ENCODE measurements at regions not wholly inside any gene's neighbourhood (a gene's known extent, or its start where the extent isn't known, plus 50 kb on each side); places are given as distances from the start of the nearest gene placed in this dataset.
A peak's percentile ranks its signal among the peaks of the same experiment; 100 is the strongest.

DNA sequence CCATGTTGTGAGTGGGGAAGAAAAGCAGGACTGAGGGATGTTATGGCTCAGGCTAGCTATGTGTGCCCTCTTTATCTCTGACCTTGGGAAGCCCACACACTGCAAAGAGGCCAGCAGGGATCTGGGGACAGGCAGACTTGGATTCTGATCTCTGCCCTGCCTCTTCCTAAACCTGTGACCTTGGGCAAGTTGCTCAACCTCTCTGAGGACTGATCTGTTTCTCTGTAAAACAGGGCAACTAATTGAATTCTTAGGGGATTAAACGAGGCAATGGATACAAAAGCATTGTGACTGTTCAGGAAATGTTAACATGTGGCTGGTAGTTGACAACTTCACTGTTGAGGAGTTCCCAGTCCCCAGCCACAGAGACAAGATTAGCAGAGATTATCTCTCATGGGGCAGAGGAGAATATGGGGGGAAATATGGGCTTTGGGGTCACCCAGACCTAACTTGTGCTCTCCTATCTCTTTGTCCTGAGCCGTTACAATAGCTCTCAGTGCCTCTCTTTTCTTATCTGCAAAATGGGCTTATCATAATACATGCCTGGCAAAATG is 184.7 kb upstream of the GLI2 start (continued):
- TF ChIP-seq, protein P1, sequence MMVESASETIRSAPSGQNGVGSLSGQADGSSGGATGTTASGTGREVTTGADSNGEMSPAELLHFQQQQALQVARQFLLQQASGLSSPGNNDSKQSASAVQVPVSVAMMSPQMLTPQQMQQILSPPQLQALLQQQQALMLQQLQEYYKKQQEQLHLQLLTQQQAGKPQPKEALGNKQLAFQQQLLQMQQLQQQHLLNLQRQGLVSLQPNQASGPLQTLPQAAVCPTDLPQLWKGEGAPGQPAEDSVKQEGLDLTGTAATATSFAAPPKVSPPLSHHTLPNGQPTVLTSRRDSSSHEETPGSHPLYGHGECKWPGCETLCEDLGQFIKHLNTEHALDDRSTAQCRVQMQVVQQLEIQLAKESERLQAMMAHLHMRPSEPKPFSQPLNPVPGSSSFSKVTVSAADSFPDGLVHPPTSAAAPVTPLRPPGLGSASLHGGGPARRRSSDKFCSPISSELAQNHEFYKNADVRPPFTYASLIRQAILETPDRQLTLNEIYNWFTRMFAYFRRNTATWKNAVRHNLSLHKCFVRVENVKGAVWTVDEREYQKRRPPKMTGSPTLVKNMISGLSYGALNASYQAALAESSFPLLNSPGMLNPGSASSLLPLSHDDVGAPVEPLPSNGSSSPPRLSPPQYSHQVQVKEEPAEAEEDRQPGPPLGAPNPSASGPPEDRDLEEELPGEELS (CRISPR knock-in tag; IDR thresholded peaks at IDR 0.05): peak; percentile 91
- peak; percentile 57; the same call in 1 of the 2 replicates for TF ChIP-seq HMG20B (CRISPR knock-in tag; conservative IDR thresholded peaks at IDR 0.05)
- TF ChIP-seq ZNF816 (CRISPR knock-in tag; IDR thresholded peaks at IDR 0.05; ENCODE audit: borderline replicate concordance): no peak
- peak; percentile 62 for TF ChIP-seq ZFX (CRISPR knock-in tag; IDR thresholded peaks at IDR 0.05; ENCODE audit: low read depth)
- 0 out of 2 replicates have a peak, but pooled peaks have one; percentile 70 for TF ChIP-seq ZNF510 (CRISPR knock-in tag; IDR thresholded peaks at IDR 0.05; ENCODE audit: low read depth)
- peak; percentile 92 for TF ChIP-seq ZNF761 (CRISPR knock-in tag; conservative IDR thresholded peaks at IDR 0.05)
- peak; percentile 98 for TF ChIP-seq ZMYM3 (CRISPR knock-in tag; IDR thresholded peaks at IDR 0.05)
- TF ChIP-seq HNRNPK (IDR thresholded peaks at IDR 0.05; ENCODE audit: low read depth, low read length, poor library complexity, severe bottlenecking): no peak
- peak; percentile 48; the same call in 1 of the 2 replicates for TF ChIP-seq ZNF782 (CRISPR knock-in tag; IDR thresholded peaks at IDR 0.05; ENCODE audit: borderline replicate concordance)
- TF ChIP-seq PRPF4 (IDR thresholded peaks at IDR 0.05; ENCODE audit: low read depth, low read length, poor library complexity, severe bottlenecking): no peak
- TF ChIP-seq POLR2AphosphoS2 (IDR thresholded peaks at IDR 0.05; ENCODE audit: low read depth, low read length): no peak
- TF ChIP-seq KLF12 (CRISPR knock-in tag; IDR thresholded peaks at IDR 0.05; ENCODE audit: borderline replicate concordance): no peak
- TF ChIP-seq, protein P2, sequence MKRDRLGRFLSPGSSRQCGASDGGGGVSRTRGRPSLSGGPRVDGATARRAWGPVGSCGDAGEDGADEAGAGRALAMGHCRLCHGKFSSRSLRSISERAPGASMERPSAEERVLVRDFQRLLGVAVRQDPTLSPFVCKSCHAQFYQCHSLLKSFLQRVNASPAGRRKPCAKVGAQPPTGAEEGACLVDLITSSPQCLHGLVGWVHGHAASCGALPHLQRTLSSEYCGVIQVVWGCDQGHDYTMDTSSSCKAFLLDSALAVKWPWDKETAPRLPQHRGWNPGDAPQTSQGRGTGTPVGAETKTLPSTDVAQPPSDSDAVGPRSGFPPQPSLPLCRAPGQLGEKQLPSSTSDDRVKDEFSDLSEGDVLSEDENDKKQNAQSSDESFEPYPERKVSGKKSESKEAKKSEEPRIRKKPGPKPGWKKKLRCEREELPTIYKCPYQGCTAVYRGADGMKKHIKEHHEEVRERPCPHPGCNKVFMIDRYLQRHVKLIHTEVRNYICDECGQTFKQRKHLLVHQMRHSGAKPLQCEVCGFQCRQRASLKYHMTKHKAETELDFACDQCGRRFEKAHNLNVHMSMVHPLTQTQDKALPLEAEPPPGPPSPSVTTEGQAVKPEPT (CRISPR knock-in tag; IDR thresholded peaks at IDR 0.05; ENCODE audit: low read depth): peak; percentile 79; the same call in 1 of the 2 replicates
- peak; percentile 99 for TF ChIP-seq CHD4 (IDR thresholded peaks at IDR 0.05; ENCODE audit: borderline replicate concordance, low read length)
- peak; percentile 44; the same call in 1 of the 2 replicates for TF ChIP-seq MYC (CRISPR knock-in tag; IDR thresholded peaks at IDR 0.05; ENCODE audit: borderline replicate concordance)
- no peak for TF ChIP-seq ZFY (CRISPR knock-in tag; IDR thresholded peaks at IDR 0.05)
- TF ChIP-seq, protein P3, sequence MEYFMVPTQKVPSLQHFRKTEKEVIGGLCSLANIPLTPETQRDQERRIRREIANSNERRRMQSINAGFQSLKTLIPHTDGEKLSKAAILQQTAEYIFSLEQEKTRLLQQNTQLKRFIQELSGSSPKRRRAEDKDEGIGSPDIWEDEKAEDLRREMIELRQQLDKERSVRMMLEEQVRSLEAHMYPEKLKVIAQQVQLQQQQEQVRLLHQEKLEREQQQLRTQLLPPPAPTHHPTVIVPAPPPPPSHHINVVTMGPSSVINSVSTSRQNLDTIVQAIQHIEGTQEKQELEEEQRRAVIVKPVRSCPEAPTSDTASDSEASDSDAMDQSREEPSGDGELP (IDR thresholded peaks at IDR 0.05; ENCODE audit: borderline replicate concordance, low read depth): peak; percentile 34; the same call in 1 of the 2 replicates
- no peak for TF ChIP-seq ZNF431 (CRISPR knock-in tag; IDR thresholded peaks at IDR 0.05; ENCODE audit: borderline replicate concordance, low read depth)
- TF ChIP-seq, protein P4, sequence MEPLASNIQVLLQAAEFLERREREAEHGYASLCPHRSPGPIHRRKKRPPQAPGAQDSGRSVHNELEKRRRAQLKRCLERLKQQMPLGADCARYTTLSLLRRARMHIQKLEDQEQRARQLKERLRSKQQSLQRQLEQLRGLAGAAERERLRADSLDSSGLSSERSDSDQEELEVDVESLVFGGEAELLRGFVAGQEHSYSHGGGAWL (CRISPR knock-in tag; IDR thresholded peaks at IDR 0.05): no peak
- TF ChIP-seq, protein P5, sequence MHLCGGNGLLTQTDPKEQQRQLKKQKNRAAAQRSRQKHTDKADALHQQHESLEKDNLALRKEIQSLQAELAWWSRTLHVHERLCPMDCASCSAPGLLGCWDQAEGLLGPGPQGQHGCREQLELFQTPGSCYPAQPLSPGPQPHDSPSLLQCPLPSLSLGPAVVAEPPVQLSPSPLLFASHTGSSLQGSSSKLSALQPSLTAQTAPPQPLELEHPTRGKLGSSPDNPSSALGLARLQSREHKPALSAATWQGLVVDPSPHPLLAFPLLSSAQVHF (CRISPR knock-in tag; IDR thresholded peaks at IDR 0.05): no peak
- TF ChIP-seq, protein P6, sequence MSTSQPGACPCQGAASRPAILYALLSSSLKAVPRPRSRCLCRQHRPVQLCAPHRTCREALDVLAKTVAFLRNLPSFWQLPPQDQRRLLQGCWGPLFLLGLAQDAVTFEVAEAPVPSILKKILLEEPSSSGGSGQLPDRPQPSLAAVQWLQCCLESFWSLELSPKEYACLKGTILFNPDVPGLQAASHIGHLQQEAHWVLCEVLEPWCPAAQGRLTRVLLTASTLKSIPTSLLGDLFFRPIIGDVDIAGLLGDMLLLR (CRISPR knock-in tag; IDR thresholded peaks at IDR 0.05): no peak; the same call in 1 of the 2 replicates
- TF ChIP-seq, protein P7, sequence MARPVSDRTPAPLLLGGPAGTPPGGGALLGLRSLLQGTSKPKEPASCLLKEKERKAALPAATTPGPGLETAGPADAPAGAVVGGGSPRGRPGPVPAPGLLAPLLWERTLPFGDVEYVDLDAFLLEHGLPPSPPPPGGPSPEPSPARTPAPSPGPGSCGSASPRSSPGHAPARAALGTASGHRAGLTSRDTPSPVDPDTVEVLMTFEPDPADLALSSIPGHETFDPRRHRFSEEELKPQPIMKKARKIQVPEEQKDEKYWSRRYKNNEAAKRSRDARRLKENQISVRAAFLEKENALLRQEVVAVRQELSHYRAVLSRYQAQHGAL (CRISPR knock-in tag; IDR thresholded peaks at IDR 0.05; ENCODE audit: not compliant biosample characterization): no peak
